CD14-positive monocyte (primary cell): ENCODE measurements at regions not wholly inside any gene's neighbourhood (a gene's known extent, or its start where the extent isn't known, plus 50 kb on each side); places are given as distances from the start of the nearest gene placed in this dataset.

Experiments
- DNase-seq, 3 donors: peaks; one replicate each; pipeline ENCODE4 v3.0.0-alpha.2; 2011 to 2022
- H2AFZ ChIP-seq: 2 replicates; pipeline ENCODE4 v1.6.0; 2012; ENCODE audit warnings: mild to moderate bottlenecking, low read depth, low read length, inconsistent platforms; ENCODE audit not compliant: insufficient read depth, poor library complexity, severe bottlenecking
- H3K27ac ChIP-seq, 2 donors: 1 replicate in 1 of 2; 2 replicates in 1 of 2; pipeline ENCODE4 v1.5.1; 2012 to 2013; ENCODE audit warnings: low read length in 2 of 2, control low read depth in 1 of 2, inconsistent platforms in 1 of 2, low read depth in 1 of 2, mild to moderate bottlenecking in 1 of 2
- H3K27me3 ChIP-seq, 2 donors: one replicate each; pipeline versions ENCODE4 v1.6.0 to v1.6.1; 2011 to 2013; ENCODE audit warnings: low read length in 2 of 2; ENCODE audit not compliant: control insufficient read depth in 2 of 2, insufficient read depth in 2 of 2
- H3K36me3 ChIP-seq, 2 donors: replicated peaks in 1 of 2; 1 replicate in 1 of 2; 2 replicates in 1 of 2; pipeline versions ENCODE4 v1.5.1 to v1.6.1; 2012 to 2013; ENCODE audit warnings: low read length in 2 of 2, control low read depth in 1 of 2, inconsistent platforms in 1 of 2, mild to moderate bottlenecking in 1 of 2; ENCODE audit not compliant: insufficient read depth in 2 of 2, control insufficient read depth in 1 of 2
- H3K4me1 ChIP-seq, 2 donors: 1 replicate in 1 of 2; 2 replicates in 1 of 2; pipeline versions ENCODE4 v1.5.1 to v1.6.1; 2012 to 2013; ENCODE audit warnings: low read length in 2 of 2, control low read depth in 1 of 2, inconsistent platforms in 1 of 2, mild to moderate bottlenecking in 1 of 2, moderate library complexity in 1 of 2; ENCODE audit not compliant: insufficient read depth in 2 of 2, control insufficient read depth in 1 of 2
- H3K4me2 ChIP-seq: replicated peaks from 2 replicates; pipeline ENCODE3; 2012; ENCODE audit warnings: low read length, moderate library complexity, mild to moderate bottlenecking; ENCODE audit not compliant: poor library complexity, severe bottlenecking; ENCODE audit errors: extremely low read depth
- H3K4me3 ChIP-seq, 3 experiments: fragments of 200-600 bp in 1 of 3; sonication (generic) in 1 of 3; replicated peaks in 1 of 3; 1 replicate in 2 of 3; 2 replicates in 1 of 3; pipeline ENCODE4 v1.5.1; 2011 to 2013; ENCODE audit warnings: low read length in 3 of 3, mild to moderate bottlenecking in 3 of 3, control low read depth in 2 of 3, low read depth in 2 of 3, inconsistent platforms in 1 of 3, moderate library complexity in 1 of 3
- H3K79me2 ChIP-seq: 2 replicates; pipeline ENCODE4 v1.6.0; 2012; ENCODE audit warnings: mild to moderate bottlenecking, control low read depth, inconsistent platforms, low read length, moderate library complexity; ENCODE audit not compliant: insufficient read depth
- H3K9ac ChIP-seq: 2 replicates; pipeline ENCODE4 v1.6.0; 2017; ENCODE audit warnings: low read length, mild to moderate bottlenecking; ENCODE audit not compliant: insufficient read depth, poor library complexity, severe bottlenecking
- H3K9me3 ChIP-seq, 2 donors: replicated peaks in 1 of 2; 1 replicate in 1 of 2; 2 replicates in 1 of 2; pipeline versions ENCODE4 v1.5.1 to v1.6.1; 2012 to 2013; ENCODE audit warnings: low read length in 2 of 2, control low read depth in 1 of 2; ENCODE audit not compliant: control insufficient read depth in 1 of 2, insufficient read depth in 1 of 2
- H4K20me1 ChIP-seq: 2 replicates; pipeline ENCODE4 v1.6.0; 2012; ENCODE audit warnings: mild to moderate bottlenecking, low read length, control low read depth, moderate library complexity; ENCODE audit not compliant: insufficient read depth
- H3K27ac Mint-ChIP-seq, 7 donors: one replicate each; pipeline ENCODE4 v1.8.0; 2020; ENCODE audit warnings: mild to moderate bottlenecking in 7 of 7, mixed read lengths in 7 of 7, moderate library complexity in 6 of 7, inconsistent platforms in 2 of 7
- H3K27me3 Mint-ChIP-seq, 3 donors: one replicate each; pipeline ENCODE4 v1.8.0; 2021 to 2022; ENCODE audit warnings: low read depth in 3 of 3, mild to moderate bottlenecking in 3 of 3, mixed read lengths in 3 of 3, moderate library complexity in 3 of 3, inconsistent platforms in 1 of 3
- H3K36me3 Mint-ChIP-seq, 2 donors: one replicate each; pipeline ENCODE4 v1.8.0; 2020; ENCODE audit warnings: mixed read lengths in 2 of 2, inconsistent platforms in 1 of 2, mild to moderate bottlenecking in 1 of 2
- H3K4me1 Mint-ChIP-seq: one replicate; pipeline ENCODE4 v1.8.0; 2020; ENCODE audit warnings: mild to moderate bottlenecking, mixed read lengths
- H3K4me3 Mint-ChIP-seq, 2 donors: one replicate each; pipeline ENCODE4 v1.8.0; 2020; ENCODE audit warnings: mild to moderate bottlenecking in 2 of 2, mixed read lengths in 2 of 2, moderate library complexity in 1 of 2
- H3K9me3 Mint-ChIP-seq, 7 donors: one replicate each; pipeline ENCODE4 v1.8.0; 2020 to 2022; ENCODE audit warnings: mixed read lengths in 7 of 7, mild to moderate bottlenecking in 6 of 7, moderate library complexity in 6 of 7, inconsistent platforms in 2 of 7
- CTCF ChIP-seq: fragments of 200-600 bp; IDR thresholded peaks from one replicate; pipeline ENCODE4 v1.8.0; 2022; ENCODE audit warnings: antibody characterized with exemption, mild to moderate bottlenecking
- WGBS: methylation state at CpG from one replicate; pipeline ENCODE4 v1.1.5; 2013; ENCODE audit warnings: missing lambda C conversion rate; ENCODE audit not compliant: insufficient coverage; 5-methylcytosine and 5-hydroxymethylcytosine counted together
- intact Hi-C, 2 donors: fragments of 100-400 bp; cut with micrococcal nuclease; formaldehyde crosslinking; loops; one replicate each; pipeline versions ENCODE4 v1.15.0 to v1.15.1; 2023

GRCh38 chr5:114056185-114056538 is 305.7 kb upstream of the KCNN2 start:
- 4% methylated on average over 24 of the region's 26 CpGs for WGBS
- H3K27ac Mint-ChIP-seq = no peak overlapping the region

GRCh38 chr5:114060866-114061265 is 301.0 kb upstream of the KCNN2 start:
- H3K9ac ChIP-seq = no peak overlapping the region
- H3K36me3 ChIP-seq = no peaks in the 10 kb centered on the region
- no peak for DNase-seq
- Mint-ChIP-seq H3K4me1 (no peaks in the 10 kb centered on the region), H3K9me3 (peaks cover 0 to 10% (median 3%) of the 10 kb centered on the region in 7 donors), H3K4me3 (no peak overlapping the region), H3K36me3 (no peaks in the 10 kb centered on the region), H3K27me3 (peaks cover 14 to 18% (median 17%) of the 10 kb centered on the region in 3 donors), H3K27ac (no peak overlapping the region)
- H4K20me1 ChIP-seq = no peaks in the 10 kb centered on the region
- H3K4me2 ChIP-seq = no peak overlapping the region
- TF ChIP-seq CTCF = no peak
- H2AFZ ChIP-seq = no peak overlapping the region
- H3K27me3 ChIP-seq = peaks cover 13 to 19% of the 10 kb centered on the region in 2 donors
- H3K4me3 ChIP-seq = no peak overlapping the region
- no peaks in the 10 kb centered on the region for H3K4me1 ChIP-seq
- H3K27ac ChIP-seq = no peak overlapping the region
- intact Hi-C loops = no loop called here
- H3K9me3 ChIP-seq = peaks cover 0 to 9% of the 10 kb centered on the region in 2 donors
- H3K79me2 ChIP-seq = no peaks in the 10 kb centered on the region

More at GRCh38 chr5:114056185-114056538, 305.7 kb upstream of the KCNN2 start:
- H2AFZ ChIP-seq = no peak overlapping the region
- H3K4me3 ChIP-seq = no peak overlapping the region
- TF ChIP-seq CTCF = no peak
- intact Hi-C loops = no loop called here
- H4K20me1 ChIP-seq = no peaks in the 10 kb centered on the region
- no peak overlapping the region for H3K9ac ChIP-seq
- peak overlapping the region in 1 of 2 donors; percentile 49 for H3K4me3 Mint-ChIP-seq
- DNase-seq = no peak
- no peaks in the 10 kb centered on the region for H3K4me1 Mint-ChIP-seq
- no peaks in the 10 kb centered on the region for H3K79me2 ChIP-seq
- peaks cover 0 to 19% of the 10 kb centered on the region in 2 donors for H3K9me3 ChIP-seq
- H3K27me3 Mint-ChIP-seq = peaks cover 36 to 38% (median 36%) of the 10 kb centered on the region in 3 donors
- peaks cover 30 to 41% of the 10 kb centered on the region in 2 donors for H3K27me3 ChIP-seq
- H3K36me3 Mint-ChIP-seq = no peaks in the 10 kb centered on the region
- no peaks in the 10 kb centered on the region for H3K4me1 ChIP-seq
- H3K36me3 ChIP-seq = no peaks in the 10 kb centered on the region
- no peak overlapping the region for H3K4me2 ChIP-seq
- peaks cover 0 to 14% (median 5%) of the 10 kb centered on the region in 7 donors for H3K9me3 Mint-ChIP-seq
- H3K27ac ChIP-seq = no peak overlapping the region
